ENCODE measurements at regions not wholly inside any gene's neighbourhood (a gene's known extent, or its start where the extent isn't known, plus 50 kb on each side); places are given as distances from the start of the nearest gene placed in this dataset.
"Not testable (repeated sequence)": the region's sequence is repeated elsewhere in the genome, so short reads cannot be mapped to it uniquely, and the experiment has no call there.

DNA sequence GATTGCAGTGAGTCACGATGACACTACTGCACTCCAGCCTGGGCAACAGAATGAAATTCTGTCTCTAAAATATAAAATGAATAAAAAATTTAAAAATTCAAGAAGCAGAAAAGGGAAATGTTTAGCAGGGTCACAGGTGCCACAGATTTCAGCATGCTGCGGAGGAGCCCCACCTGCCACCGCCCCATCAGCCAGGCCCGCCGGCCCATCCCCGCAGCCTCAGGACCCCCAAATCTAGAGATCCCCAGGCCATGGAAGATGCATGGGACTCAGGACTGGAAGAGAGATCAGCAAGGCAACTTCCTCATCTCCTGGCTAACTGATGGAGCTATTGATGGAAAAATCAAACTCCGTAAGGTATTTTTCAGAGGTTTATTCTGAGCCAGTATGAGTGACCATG, 208.2 kb downstream of the UQCRFS1 start:
- DNase-seq: no peak

DNA sequence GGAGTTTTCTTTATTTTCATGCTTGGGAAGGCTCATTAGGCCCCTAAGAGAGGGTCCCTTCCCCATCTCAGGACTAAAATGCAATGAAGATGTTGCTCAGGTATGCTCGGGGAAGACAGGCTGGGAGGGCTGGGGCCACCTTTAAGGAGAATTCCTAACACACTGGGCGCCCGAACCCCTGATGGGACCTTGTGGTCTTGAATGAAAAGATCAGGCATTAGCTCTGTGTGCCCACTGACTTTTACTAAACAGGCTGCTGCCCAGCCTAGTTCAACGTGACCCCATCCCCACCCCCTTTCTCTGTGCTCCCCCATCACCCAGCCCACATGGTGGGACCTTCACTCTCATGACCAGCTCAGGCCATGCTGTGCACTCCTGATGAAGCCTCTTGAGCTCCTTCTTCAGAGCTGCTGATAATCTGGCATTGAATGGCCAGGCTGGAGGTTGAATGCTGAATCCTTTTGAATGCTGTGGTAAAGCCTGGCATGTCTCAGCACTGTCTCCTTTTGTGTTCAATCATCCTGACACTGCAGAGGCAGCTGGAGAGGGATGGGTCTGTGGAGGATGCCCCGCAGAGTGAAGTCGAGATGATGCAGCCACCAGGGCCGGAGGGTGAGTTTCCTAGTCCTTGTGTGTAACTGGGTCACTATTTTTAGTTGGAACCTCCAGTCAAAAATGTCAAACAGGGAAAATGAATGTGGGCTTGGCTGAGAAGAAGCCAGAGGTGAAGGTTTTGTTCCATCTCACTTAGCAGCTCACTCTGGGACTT, 209.1 kb downstream of the UQCRFS1 start:
- no peak for DNase-seq

GRCh38 chr19:29002336-29002735, 210.6 kb downstream of the UQCRFS1 start:
- no peak for DNase-seq

- DNase-seq: no peak
Observed at GRCh38 chr19:29001597-29002245, 211.2 kb downstream of the UQCRFS1 start.

DNA sequence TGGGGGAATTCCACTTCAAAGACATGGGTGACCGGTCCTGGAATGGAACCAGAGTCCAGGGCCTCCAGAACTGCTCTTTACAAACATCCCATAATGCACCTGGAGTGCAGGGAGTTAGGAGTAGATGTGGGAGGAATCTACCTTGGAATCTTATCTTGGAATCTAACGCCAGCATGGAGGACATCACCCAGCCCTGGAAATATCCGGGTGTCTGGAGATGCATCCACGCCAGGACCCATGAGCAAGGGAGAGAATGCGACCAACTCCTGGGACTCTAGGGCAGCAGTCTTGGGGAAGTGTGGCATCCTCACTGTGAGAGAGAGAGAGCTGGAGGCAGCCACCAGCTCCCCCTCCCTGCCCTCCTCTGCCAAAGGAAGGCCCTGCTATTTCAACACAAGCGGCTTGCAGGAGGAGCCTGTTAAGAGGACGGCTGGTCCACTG, 211.8 kb downstream of the UQCRFS1 start:
- no peak for DNase-seq

- DNase-seq: no peak
Observed at GRCh38 chr19:28999724-29000433, 213.1 kb downstream of the UQCRFS1 start.

DNA sequence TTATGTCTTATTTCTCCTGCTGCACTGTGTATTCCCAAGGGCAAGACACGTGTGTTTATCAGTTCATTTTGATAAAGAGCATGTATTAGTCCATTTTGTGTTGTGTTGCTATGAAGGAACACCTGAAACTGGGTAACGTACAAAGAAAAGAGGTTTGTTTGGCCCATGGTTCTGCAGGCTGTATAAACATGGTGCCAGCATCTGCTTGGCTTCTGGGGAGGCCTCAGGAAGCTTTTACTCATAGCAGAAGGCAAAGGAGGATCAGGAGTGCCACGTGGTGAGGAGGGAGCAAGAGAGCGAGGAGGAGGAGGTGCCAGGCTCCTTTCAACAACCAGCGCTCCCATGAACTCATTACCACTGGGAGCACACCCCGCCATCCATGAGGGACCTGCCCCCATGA, 214.0 kb downstream of the UQCRFS1 start:
- no peak for DNase-seq

GRCh38 chr19:28997866-28998265, 215.1 kb downstream of the UQCRFS1 start:
- DNase-seq: not testable (repeated sequence)

GRCh38 chr19:28990522-28990921, 222.4 kb downstream of the UQCRFS1 start:
- no peak for DNase-seq

- no peak for DNase-seq
Observed at GRCh38 chr19:28989739-28990138, 223.2 kb downstream of the UQCRFS1 start.

DNA sequence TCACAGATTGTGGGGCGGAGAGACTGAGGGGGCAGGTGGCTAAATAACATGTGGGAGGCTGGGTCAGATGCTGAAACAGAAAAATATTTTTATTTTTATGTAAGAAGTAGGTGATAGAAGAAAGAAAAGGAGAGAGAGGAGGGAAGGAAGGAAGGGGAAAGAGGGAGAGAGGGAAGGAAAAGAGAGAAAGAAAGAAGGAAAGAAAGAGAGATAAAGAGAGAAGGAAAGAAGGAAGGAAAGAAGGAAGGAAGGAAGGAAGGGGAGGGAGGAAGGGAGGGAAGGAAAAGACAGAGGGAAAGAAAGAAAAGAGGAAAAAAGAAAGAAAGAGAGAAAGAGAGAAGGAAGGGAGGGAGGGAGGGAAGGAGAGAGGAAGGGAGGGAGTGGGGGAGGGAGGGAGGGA, 224.9 kb downstream of the UQCRFS1 start:
- DNase-seq: no peak

- DNase-seq: no peak
Observed at GRCh38 chr19:28987177-28987576, 225.8 kb downstream of the UQCRFS1 start.

- DNase-seq: no peak
Observed at GRCh38 chr19:28985201-28985600, 227.8 kb downstream of the UQCRFS1 start.

DNA sequence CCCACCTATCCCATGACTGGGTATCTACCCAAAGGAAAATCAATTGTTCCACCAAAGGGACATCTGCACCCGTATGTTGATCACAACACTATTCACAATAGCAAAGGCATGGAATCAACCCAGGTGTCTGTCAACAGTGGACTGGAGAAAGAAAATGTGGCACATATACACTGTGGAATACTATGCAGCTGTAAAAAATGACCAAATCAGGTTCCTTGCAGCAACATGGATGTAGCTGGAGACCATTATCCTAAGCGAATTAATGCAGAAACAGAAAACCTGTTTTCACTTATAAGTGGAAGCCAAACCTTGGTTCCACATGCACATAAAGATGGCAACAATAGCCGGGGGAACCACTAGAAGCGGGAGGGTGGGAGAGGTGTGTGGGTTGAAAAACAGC, 228.6 kb downstream of the UQCRFS1 start:
- no peak for DNase-seq

- DNase-seq: no peak
Observed at GRCh38 chr19:28983430-28983829, 229.5 kb downstream of the UQCRFS1 start.

GRCh38 chr19:28981994-28982393, 231.0 kb downstream of the UQCRFS1 start:
- no peak for DNase-seq

- no peak for DNase-seq
Observed at GRCh38 chr19:28981518-28981917, 231.4 kb downstream of the UQCRFS1 start.

GRCh38 chr19:28980236-28980868, 232.6 kb downstream of the UQCRFS1 start:
- no peak for DNase-seq

- no peak for DNase-seq
Observed at GRCh38 chr19:28977826-28978225, 235.1 kb downstream of the UQCRFS1 start.

DNA sequence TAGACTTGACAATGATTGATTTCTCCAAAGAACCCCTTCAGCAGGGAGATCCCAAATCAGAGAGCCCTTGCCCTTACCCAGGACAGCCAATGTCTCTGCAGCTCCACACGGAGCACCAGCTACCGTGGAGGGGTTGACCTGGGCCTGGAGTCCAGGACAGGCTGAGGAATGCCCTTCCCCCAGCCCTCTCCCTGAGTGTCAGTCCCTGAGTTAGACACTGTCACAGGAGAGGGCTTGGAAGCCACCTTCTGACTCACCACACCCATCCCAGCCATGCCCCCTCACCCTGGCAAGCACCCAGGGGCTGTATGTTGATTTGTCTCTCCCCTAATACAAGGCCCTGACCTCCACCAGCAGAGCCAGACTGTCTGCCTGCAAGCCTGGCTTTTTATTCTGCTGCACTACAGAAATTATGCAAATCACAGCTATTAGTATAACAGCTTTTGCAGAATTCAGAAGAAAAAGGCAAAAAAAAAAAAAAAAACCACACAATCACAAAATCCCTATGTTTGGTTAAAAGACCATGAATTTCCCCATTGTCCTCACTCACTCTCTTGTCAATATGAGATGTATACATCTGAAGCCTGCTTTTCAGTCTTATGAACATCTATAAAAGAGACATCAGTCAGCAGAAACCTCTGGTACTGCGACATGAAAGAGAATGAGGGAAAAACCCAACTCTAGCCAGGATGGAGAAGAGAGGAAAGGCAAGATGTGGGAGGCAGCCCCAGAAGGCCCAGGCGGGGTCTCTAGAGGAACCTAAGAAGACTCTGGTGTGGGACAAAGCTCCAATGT, 240.7 kb downstream of the UQCRFS1 start:
- no peak for DNase-seq

DNA sequence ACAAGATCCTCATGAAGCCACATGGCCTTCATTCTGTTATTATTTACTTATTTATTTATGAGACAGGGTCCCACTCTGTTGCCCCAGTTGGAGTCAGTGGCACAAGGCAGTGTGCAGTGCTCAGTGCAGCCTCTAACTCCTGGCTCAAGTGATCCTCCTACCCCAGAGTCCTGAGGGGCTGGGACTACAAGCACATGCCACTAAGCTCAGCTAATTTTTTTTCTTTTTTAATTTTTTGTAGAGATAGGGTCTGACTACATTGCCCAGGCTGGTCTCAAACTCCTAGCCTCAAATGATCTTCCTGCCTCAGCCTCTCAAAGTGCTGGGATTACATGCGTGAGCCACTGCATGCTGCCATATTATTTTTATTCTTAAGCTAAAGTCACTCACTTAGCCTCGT, 241.4 kb downstream of the UQCRFS1 start:
- DNase-seq: no peak

- no peak for DNase-seq
Observed at GRCh38 chr19:28971049-28971448, 241.9 kb downstream of the UQCRFS1 start.

GRCh38 chr19:28968721-28969120, 244.2 kb downstream of the UQCRFS1 start:
- DNase-seq: no peak
